SKM-1 treated with dmso at 0.1 percent for 144 hours (cell line): ENCODE measurements at regions not wholly inside any gene's neighbourhood (a gene's known extent, or its start where the extent isn't known, plus 50 kb on each side); places are given as distances from the start of the nearest gene placed in this dataset.

Source experiments
- DNase-seq: peaks from one replicate; lab custom pipeline; 2025; ENCODE audit not compliant: unreplicated experiment; lab: John Stamatoyannopoulos, UW

GRCh38 chr20:56988446-56988845 lies 278.0 kb downstream of the BMP7 start:
- DNase-seq, result no peak

- no peak for DNase-seq
Measured at GRCh38 chr20:56989516-56989915, 276.9 kb downstream of the BMP7 start.

GRCh38 chr20:56993020-56993559 lies 273.4 kb downstream of the BMP7 start:
- DNase-seq, result no peak

GRCh38 chr20:56994006-56994405 lies 272.4 kb downstream of the BMP7 start:
- DNase-seq, result no peak

GRCh38 chr20:56995149-56995548 lies 271.3 kb downstream of the BMP7 start:
- DNase-seq, result no peak

- DNase-seq, result peak; percentile 19
Measured at GRCh38 chr20:56995635-56996075, 270.8 kb downstream of the BMP7 start.

- DNase-seq, result no peak
Measured at GRCh38 chr20:56996533-56996932, 269.9 kb downstream of the BMP7 start.

GRCh38 chr20:56998438-56998837 lies 268.0 kb downstream of the BMP7 start:
- no peak for DNase-seq

GRCh38 chr20:57000441-57000968 lies 265.9 kb downstream of the BMP7 start:
- DNase-seq, result no peak

- DNase-seq, result no peak
Measured at GRCh38 chr20:57001126-57001767, 265.2 kb downstream of the BMP7 start.

- no peak for DNase-seq
Measured at GRCh38 chr20:57002066-57002570, 264.3 kb downstream of the BMP7 start.

GRCh38 chr20:57003012-57003411 lies 263.4 kb downstream of the BMP7 start:
- DNase-seq, result no peak

GRCh38 chr20:57004416-57004815 lies 262.0 kb downstream of the BMP7 start:
- DNase-seq, result no peak

- no peak for DNase-seq
Measured at GRCh38 chr20:57004951-57005933, 261.2 kb downstream of the BMP7 start.

GRCh38 chr20:57006411-57007170 lies 259.9 kb downstream of the BMP7 start:
- no peak for DNase-seq

- no peak for DNase-seq
Measured at GRCh38 chr20:57007171-57007540, 259.3 kb downstream of the BMP7 start.

GRCh38 chr20:57008217-57008616 lies 258.2 kb downstream of the BMP7 start:
- no peak for DNase-seq

GRCh38 chr20:57009355-57009754 lies 257.1 kb downstream of the BMP7 start:
- no peak for DNase-seq

GRCh38 chr20:57009775-57010174 lies 256.7 kb downstream of the BMP7 start:
- DNase-seq, result no peak

GRCh38 chr20:57012691-57013090 lies 253.8 kb downstream of the BMP7 start:
- DNase-seq, result no peak

GRCh38 chr20:57013217-57013616 lies 253.2 kb downstream of the BMP7 start:
- no peak for DNase-seq
